OCI-LY7 (cell line): ENCODE measurements at regions not wholly inside any gene's neighbourhood (a gene's known extent, or its start where the extent isn't known, plus 50 kb on each side); places are given as distances from the start of the nearest gene placed in this dataset.

Experiments used
- CTCF ChIP-seq: fragments of 200-600 bp; sonication (generic); conservative IDR thresholded peaks from 2 replicates; pipeline ENCODE4 v1.5.1; 2014; ENCODE audit warnings: mild to moderate bottlenecking, antibody characterized with exemption, low read length, moderate library complexity, mixed read lengths
- EZH2phosphoT487 ChIP-seq: fragments of 200-600 bp; sonication (generic); IDR thresholded peaks from 2 replicates; pipeline ENCODE4 v1.6.1; 2018; ENCODE audit warnings: low read depth, borderline replicate concordance, mild to moderate bottlenecking, mixed run types, antibody characterized with exemption, low read length, moderate library complexity, mixed read lengths

- TF ChIP-seq CTCF (no peak), EZH2phosphoT487 (no peak)
Observed at GRCh38 chr9:18405240-18405639, 68.7 kb upstream of the ADAMTSL1 start.
